ENCODE measurements at regions not wholly inside any gene's neighbourhood (a gene's known extent, or its start where the extent isn't known, plus 50 kb on each side); places are given as distances from the start of the nearest gene placed in this dataset.

- Mint-ChIP-seq H3K36me3 (ENCODE audit: low read depth, unreplicated experiment) (no peaks in the 10 kb centered on the region), H3K9me3 (ENCODE audit: unreplicated experiment) (no peaks in the 10 kb centered on the region), H3K27ac (ENCODE audit: unreplicated experiment) (no peak overlapping the region), H3K4me1 (ENCODE audit: unreplicated experiment) (no peaks in the 10 kb centered on the region), H3K27me3 (ENCODE audit: unreplicated experiment) (no peaks in the 10 kb centered on the region), H3K4me3 (ENCODE audit: unreplicated experiment) (no peak overlapping the region)
- TF ChIP-seq CTCF (IDR thresholded peaks at IDR 0.05; ENCODE audit: unreplicated experiment), result no peak
- DNase-seq (ENCODE audit: low spot score), result no peak
Observed at GRCh38 chr7:35316549-35316948, 62.6 kb upstream of the TBX20 start.

- Mint-ChIP-seq H3K36me3 (ENCODE audit: low read depth, unreplicated experiment) (no peaks in the 10 kb centered on the region), H3K9me3 (ENCODE audit: unreplicated experiment) (no peaks in the 10 kb centered on the region), H3K4me3 (ENCODE audit: unreplicated experiment) (no peak overlapping the region), H3K4me1 (ENCODE audit: unreplicated experiment) (no peaks in the 10 kb centered on the region), H3K27ac (ENCODE audit: unreplicated experiment) (no peak overlapping the region), H3K27me3 (ENCODE audit: unreplicated experiment) (no peaks in the 10 kb centered on the region)
- no peak for TF ChIP-seq CTCF (IDR thresholded peaks at IDR 0.05; ENCODE audit: unreplicated experiment)
- no peak for DNase-seq (ENCODE audit: low spot score)
Observed at GRCh38 chr7:35315517-35315916, 61.6 kb upstream of the TBX20 start.

- H3K4me3 Mint-ChIP-seq (ENCODE audit: unreplicated experiment), result no peak overlapping the region
- no peak for TF ChIP-seq CTCF (IDR thresholded peaks at IDR 0.05; ENCODE audit: unreplicated experiment)
- no peaks in the 10 kb centered on the region for H3K36me3 Mint-ChIP-seq (ENCODE audit: low read depth, unreplicated experiment)
- no peaks in the 10 kb centered on the region for H3K27me3 Mint-ChIP-seq (ENCODE audit: unreplicated experiment)
- H3K4me1 Mint-ChIP-seq (ENCODE audit: unreplicated experiment), result no peaks in the 10 kb centered on the region
- DNase-seq (ENCODE audit: low spot score), result no peak
- H3K27ac Mint-ChIP-seq (ENCODE audit: unreplicated experiment), result no peak overlapping the region
- H3K9me3 Mint-ChIP-seq (ENCODE audit: unreplicated experiment), result no peaks in the 10 kb centered on the region
Observed at GRCh38 chr7:35314354-35314753, 60.5 kb upstream of the TBX20 start.

DNA sequence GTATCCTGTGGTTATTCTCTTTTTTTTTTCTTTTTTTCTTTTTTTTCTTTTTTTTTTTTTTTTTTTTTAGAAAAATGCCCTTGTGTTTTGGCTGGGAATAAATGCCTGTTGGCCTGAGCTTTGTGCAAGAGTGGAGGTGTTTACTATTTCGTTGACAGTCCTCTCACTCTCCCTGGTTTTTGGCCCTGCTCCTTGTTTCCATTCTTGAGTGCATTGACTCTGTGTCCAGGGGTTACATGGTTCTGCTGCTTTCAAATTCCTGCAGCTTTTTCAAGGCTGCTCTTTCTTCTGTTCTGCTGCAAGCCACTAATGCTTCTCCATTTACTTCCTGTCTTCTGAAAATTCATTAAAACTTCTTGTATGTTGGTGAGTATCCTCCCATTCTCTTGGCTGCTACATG is 59.7 kb upstream of the TBX20 start:
- Mint-ChIP-seq H3K4me1 (ENCODE audit: unreplicated experiment) (no peaks in the 10 kb centered on the region), H3K36me3 (ENCODE audit: low read depth, unreplicated experiment) (no peaks in the 10 kb centered on the region), H3K4me3 (ENCODE audit: unreplicated experiment) (no peak overlapping the region), H3K27ac (ENCODE audit: unreplicated experiment) (no peak overlapping the region), H3K27me3 (ENCODE audit: unreplicated experiment) (no peaks in the 10 kb centered on the region), H3K9me3 (ENCODE audit: unreplicated experiment) (no peaks in the 10 kb centered on the region)
- DNase-seq (ENCODE audit: low spot score), result no peak
- no peak for TF ChIP-seq CTCF (IDR thresholded peaks at IDR 0.05; ENCODE audit: unreplicated experiment)

Measured in endothelial cell (in vitro differentiated cells).